ENCODE measurements at regions not wholly inside any gene's neighbourhood (a gene's known extent, or its start where the extent isn't known, plus 50 kb on each side); places are given as distances from the start of the nearest gene placed in this dataset.

DNA sequence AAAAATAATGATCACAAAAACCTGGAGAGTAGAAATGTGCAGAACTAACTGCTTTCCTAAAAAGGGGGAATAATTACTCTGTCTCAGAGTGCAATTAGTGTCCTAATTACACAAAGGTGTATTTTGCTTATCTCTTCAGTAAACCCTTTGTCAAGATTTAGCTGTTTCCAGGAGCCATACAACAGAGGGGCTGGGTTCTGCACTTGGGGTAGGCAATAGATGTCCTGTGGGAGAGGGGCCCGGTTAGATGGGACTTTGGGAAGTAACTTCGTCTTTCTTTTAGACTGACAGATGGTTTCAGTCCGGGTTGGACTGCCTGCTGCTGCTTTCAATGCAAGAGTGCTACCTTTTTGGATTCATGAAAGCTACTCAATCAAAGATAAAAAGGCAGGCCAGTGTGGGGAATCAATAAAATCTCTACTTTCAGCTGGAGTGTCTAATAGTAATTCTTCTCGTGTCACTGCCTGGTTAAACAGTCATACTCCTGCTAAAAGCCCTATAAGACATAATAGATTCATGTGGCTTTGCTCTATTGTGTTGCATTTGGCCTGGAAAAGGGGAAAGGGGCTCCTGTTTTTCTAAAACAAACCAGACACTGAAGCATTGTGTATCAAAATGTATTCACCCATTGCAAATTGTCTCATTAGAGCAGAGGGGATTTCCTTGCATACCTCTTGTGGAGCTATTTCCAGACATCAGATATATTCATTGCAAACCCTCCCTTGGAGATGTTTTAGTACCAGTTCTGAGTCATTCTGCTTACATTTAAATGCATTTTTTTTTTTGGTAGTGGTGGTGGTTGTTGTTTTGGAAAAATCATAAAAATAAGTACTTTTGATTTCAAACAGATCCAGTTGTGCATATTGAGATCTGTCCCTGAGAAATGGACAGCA lies 83.3 kb upstream of the PCDH8 start:
- TF ChIP-seq, protein P1, sequence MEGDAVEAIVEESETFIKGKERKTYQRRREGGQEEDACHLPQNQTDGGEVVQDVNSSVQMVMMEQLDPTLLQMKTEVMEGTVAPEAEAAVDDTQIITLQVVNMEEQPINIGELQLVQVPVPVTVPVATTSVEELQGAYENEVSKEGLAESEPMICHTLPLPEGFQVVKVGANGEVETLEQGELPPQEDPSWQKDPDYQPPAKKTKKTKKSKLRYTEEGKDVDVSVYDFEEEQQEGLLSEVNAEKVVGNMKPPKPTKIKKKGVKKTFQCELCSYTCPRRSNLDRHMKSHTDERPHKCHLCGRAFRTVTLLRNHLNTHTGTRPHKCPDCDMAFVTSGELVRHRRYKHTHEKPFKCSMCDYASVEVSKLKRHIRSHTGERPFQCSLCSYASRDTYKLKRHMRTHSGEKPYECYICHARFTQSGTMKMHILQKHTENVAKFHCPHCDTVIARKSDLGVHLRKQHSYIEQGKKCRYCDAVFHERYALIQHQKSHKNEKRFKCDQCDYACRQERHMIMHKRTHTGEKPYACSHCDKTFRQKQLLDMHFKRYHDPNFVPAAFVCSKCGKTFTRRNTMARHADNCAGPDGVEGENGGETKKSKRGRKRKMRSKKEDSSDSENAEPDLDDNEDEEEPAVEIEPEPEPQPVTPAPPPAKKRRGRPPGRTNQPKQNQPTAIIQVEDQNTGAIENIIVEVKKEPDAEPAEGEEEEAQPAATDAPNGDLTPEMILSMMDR (IDR thresholded peaks at IDR 0.05; ENCODE audit: low read depth, low read length, missing control alignments): no peak
- H3K4me3 ChIP-seq (ENCODE audit: low read depth, low read length): no peak overlapping the region
- no peak for DNase-seq (ENCODE audit: low read depth)

DNA sequence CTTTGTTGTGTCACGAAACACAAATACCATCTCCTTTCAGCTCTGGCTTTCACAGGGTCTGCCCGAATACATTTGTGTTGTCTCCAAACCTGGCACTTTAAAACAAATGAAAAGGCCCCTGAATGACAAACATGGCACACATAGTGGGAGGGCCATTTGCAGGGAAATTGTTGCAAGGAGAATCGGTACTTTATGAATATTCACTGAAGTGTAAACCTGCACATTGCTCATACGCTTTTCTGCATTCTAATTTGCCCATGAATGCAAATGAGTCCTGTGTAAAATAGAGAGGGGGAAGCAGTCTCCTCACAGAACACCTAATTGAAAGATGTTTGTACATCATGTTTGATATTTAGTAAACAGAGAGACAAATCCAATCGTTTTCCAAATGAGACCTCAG lies 82.7 kb upstream of the PCDH8 start:
- TF ChIP-seq, protein P1 (IDR thresholded peaks at IDR 0.05; ENCODE audit: low read depth, low read length, missing control alignments): no peak
- no peak overlapping the region for H3K4me3 ChIP-seq (ENCODE audit: low read depth, low read length)
- no peak for DNase-seq (ENCODE audit: low read depth)

DNA sequence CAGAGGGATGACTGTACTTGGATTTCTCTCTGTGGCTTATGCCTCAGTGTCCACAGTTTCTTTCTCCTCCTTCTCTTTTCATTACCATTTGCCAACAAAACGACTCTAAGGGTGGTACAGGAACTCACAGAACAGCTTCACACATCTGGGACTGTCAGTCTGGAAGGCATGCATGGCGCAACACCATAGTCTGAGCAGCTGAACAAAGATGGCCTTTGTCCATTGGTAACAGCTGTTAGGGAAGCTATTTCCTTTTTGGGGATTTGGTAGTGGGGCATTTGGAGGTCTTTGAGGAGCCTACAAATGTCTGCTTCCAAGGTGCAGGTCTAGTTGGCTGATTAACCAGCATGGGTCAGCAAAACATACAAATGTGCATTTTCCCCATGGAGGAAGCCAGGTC lies 81.4 kb upstream of the PCDH8 start:
- TF ChIP-seq, protein P1 (IDR thresholded peaks at IDR 0.05; ENCODE audit: low read depth, low read length, missing control alignments): no peak
- DNase-seq (ENCODE audit: low read depth): no peak
- H3K4me3 ChIP-seq (ENCODE audit: low read depth, low read length): no peak overlapping the region

DNA sequence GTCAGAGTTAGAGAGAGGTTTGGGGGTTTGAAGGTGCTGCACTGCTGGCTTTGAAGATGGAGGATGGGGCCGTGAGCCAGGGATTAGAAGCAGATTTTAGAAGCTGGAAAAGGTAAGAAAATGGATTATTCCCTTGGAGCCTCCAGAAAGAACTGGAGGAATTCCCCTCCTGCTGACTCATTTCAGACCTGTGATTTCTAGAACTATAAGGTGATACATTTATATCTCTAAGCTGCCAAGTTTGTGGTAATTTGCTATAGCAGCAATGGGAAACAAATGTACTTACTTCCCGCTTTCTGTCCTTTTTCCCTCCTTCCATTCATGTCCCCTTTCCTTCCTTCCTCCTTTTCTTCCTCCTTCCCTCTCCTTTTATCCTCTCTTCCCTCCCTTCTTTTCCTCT lies 78.5 kb upstream of the PCDH8 start:
- TF ChIP-seq, protein P1 (IDR thresholded peaks at IDR 0.05; ENCODE audit: low read depth, low read length, missing control alignments): no peak
- no peak for DNase-seq (ENCODE audit: low read depth)
- no peak overlapping the region for H3K4me3 ChIP-seq (ENCODE audit: low read depth, low read length)

DNA sequence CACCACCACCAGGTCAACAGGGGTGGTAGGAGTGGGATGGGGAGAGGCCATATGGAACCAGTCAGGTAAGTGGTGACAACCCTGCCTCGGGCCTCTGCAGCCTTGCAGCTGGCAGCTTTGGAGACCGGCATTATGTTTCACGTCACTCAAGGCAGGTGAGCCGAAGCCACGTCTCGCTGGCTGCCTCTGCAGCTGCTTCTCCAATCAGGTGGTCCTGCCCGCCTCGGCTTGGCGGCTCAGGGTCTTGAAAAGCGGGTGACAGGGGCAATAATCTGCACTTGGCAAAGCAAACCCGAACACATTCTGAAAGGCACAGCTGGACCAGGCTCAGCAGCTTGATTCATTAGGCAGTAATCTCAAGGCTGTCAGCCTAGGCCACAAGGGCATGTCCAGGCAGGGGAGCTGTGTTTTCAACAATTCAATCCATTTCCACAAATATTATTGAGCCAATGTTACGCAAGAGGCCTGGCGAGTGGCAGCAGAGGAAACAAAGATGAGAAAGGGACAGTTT lies 77.4 kb upstream of the PCDH8 start:
- TF ChIP-seq, protein P1 (IDR thresholded peaks at IDR 0.05; ENCODE audit: low read depth, low read length, missing control alignments): no peak
- H3K4me3 ChIP-seq (ENCODE audit: low read depth, low read length): no peak overlapping the region
- no peak for DNase-seq (ENCODE audit: low read depth)

DNA sequence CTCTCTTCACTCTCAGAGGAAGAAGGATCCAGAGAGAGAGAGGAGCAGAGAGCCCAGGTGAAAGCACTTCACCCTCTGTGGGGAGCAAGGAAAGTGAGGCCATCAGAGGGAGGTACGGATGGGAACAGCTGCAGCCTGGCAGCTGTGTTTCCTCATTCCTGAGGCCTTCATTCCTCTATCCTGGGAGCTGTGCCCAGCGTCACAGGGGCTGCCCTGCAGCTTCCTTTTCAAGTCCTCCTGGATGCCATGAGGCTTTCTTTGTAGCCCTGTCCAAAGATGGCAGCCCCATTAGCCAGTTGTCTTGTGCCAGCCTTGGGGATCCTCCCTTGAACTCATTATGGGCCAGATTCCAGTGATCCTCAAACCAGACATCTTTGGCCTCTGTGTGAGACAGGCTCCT lies 76.8 kb upstream of the PCDH8 start:
- TF ChIP-seq, protein P1 (IDR thresholded peaks at IDR 0.05; ENCODE audit: low read depth, low read length, missing control alignments): no peak
- no peak for DNase-seq (ENCODE audit: low read depth)
- no peak overlapping the region for H3K4me3 ChIP-seq (ENCODE audit: low read depth, low read length)
